ENCODE measurements at regions not wholly inside any gene's neighbourhood (a gene's known extent, or its start where the extent isn't known, plus 50 kb on each side); places are given as distances from the start of the nearest gene placed in this dataset.

DNA sequence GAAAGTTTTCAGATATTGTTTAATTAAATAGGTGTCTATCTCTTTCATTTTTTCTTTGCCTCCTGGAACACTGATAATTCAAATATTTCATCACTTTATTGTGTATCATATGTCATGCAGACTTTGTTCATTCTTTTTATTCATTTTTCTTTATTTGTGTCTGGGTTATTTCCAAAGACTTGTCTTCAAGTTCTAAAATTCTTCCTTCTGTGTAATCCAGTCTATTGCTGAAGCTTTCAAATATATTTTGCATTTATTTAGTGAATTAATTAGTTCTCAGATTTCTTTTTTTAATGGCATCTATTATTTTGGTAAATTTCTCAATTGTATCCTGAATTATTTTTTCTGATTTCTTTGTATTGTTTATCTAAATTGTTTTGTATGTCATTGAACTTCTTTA, 70.1 kb downstream of the ZNF330 start:
- POLR2A ChIA-PET = no interaction called here
- DNase-seq (no peak), ATAC-seq (no peak)
- H3K4me1 Mint-ChIP-seq = no peaks in the 10 kb centered on the region
- peaks cover 3% of the 10 kb centered on the region for H3K36me3 Mint-ChIP-seq (ENCODE audit: low read depth)
- CTCF ChIA-PET = no interaction called here
- H3K4me3 Mint-ChIP-seq = no peak overlapping the region
- H3K27ac Mint-ChIP-seq = no peak overlapping the region
- H3K27me3 Mint-ChIP-seq = peaks cover 14% of the 10 kb centered on the region
- peaks cover 16% of the 10 kb centered on the region for H3K9me3 Mint-ChIP-seq (ENCODE audit: low read depth)
- intact Hi-C loops (cut with DNase I, micrococcal nuclease) = no loop called here

DNA sequence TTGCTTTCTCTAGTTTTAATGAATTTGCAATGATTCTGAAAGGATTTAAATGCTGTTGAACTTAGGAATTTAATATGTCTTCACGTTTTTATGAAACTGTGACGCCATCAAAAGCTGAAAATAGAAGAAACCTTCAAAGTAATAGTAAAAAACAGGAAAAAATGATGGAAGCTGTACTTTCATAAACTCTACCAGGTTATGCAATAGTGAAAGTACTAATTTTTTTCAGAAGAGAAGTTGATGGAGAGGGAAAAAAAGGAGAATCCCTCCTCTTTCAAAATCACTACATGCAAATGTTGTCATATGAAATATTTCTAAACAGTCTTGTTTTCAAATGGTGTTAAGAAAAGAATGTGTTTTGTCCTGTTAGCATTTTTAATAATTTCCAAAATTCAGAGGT, 73.6 kb downstream of the ZNF330 start:
- intact Hi-C loops (cut with DNase I, micrococcal nuclease) = no loop called here
- peaks cover 12% of the 10 kb centered on the region for H3K27me3 Mint-ChIP-seq
- CTCF ChIA-PET = interaction anchor here (0.7 to 3.2 kb wide), 2 partner anchors 11 to 13 kb away, joined by 5 to 11 read pairs; no protein-coding TSS in a partner anchor

DNA sequence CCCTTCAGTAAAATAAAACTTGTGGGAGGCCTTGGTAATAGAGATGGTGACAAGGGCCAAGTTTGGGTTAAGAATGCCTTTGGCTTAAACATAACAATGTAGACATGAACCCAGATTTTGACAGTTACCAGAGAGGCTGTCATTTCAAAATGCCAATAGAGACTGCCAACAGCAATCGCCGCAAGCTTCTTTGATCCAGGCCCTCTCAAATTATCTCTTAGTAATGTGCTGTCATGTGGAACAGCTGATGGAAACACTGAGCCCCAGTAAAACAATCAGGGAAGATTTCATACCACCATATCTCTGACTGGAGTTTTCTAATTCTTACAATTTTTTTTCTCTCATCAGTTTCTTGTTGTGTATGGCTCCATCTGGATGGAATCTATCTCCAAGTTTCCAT, 80.5 kb downstream of the ZNF330 start:
- Mint-ChIP-seq H3K9me3 (ENCODE audit: low read depth) (no peaks in the 10 kb centered on the region), H3K27me3 (peaks cover 3% of the 10 kb centered on the region), H3K27ac (no peak overlapping the region), H3K4me1 (no peaks in the 10 kb centered on the region), H3K4me3 (no peak overlapping the region), H3K36me3 (ENCODE audit: low read depth) (no peaks in the 10 kb centered on the region)
- POLR2A ChIA-PET = interaction anchor here (0.6 to 0.7 kb wide), 2 partner anchors 196 to 762 kb away, joined by 3 to 8 read pairs; no protein-coding TSS in a partner anchor
- intact Hi-C loops (cut with DNase I, micrococcal nuclease) = loop anchor here in 1 of 2 experiments (10.0 kb wide), 1 partner anchor 794 kb away; no protein-coding TSS in a partner anchor
- CTCF ChIA-PET = interaction anchor here (0.6 to 1.7 kb wide), 3 partner anchors 16 to 316 kb away, joined by 3 to 5 read pairs (median 3); no protein-coding TSS in a partner anchor
- ATAC-seq (no peak), DNase-seq (no peak)

More for the DNA sequence above, 73.6 kb downstream of the ZNF330 start:
- peaks cover 15% of the 10 kb centered on the region for H3K9me3 Mint-ChIP-seq (ENCODE audit: low read depth)
- no peaks in the 10 kb centered on the region for H3K4me1 Mint-ChIP-seq
- POLR2A ChIA-PET = no interaction called here
- ATAC-seq (no peak), DNase-seq (no peak)
- no peak overlapping the region for H3K4me3 Mint-ChIP-seq
- peaks cover 3% of the 10 kb centered on the region for H3K36me3 Mint-ChIP-seq (ENCODE audit: low read depth)
- no peak overlapping the region for H3K27ac Mint-ChIP-seq

DNA sequence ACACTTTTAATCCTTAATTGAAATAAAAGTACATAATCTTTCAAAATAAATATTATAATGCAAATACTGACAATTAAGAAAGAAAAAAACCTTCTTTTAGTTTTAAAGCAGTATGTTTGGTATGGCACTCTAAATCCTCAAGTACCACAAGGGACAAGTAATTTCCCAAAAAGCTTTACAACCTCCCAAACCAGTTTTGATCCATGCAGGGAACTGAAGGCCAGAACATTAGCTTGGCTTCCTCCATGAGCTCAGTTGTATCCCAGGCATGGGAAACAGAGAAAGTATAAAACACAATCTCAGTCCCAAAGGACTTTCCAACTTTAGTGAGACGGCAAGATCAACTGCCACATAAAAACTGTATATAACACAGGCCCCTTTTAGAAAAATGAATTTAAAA, 82.2 kb downstream of the ZNF330 start:
- peaks cover 3% of the 10 kb centered on the region for H3K27me3 Mint-ChIP-seq
- no peak overlapping the region for H3K4me3 Mint-ChIP-seq
- intact Hi-C loops (cut with DNase I, micrococcal nuclease) = loop anchor here in 1 of 2 experiments (10.0 kb wide), 1 partner anchor 792 kb away; no protein-coding TSS in a partner anchor
- H3K9me3 Mint-ChIP-seq (ENCODE audit: low read depth) = no peaks in the 10 kb centered on the region
- no peak overlapping the region for H3K27ac Mint-ChIP-seq
- H3K36me3 Mint-ChIP-seq (ENCODE audit: low read depth) = no peaks in the 10 kb centered on the region
- CTCF ChIA-PET = no interaction called here
- peaks cover 3% of the 10 kb centered on the region for H3K4me1 Mint-ChIP-seq
- no peak for ATAC-seq
- POLR2A ChIA-PET = no interaction called here
- DNase-seq = no peak

DNA sequence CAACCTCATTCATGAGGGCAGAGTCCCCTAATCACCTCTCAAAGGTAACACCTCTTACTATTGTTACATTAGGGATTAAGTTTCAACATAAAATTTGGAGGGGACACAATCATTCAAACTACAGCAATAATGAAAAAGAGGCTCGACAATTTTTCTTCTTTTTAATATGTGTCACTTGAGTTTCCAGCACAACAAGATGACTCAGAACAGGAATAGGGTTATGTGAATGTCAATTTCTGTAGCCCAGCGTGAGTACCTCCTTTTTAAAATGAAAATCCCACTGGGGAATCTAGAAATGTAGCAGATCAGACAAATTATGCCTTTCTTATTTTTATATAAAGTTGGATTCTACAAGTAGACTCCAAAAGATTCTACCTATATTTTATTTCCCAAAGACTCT, 83.7 kb downstream of the ZNF330 start:
- Mint-ChIP-seq H3K4me3 (no peak overlapping the region), H3K4me1 (peaks cover 3% of the 10 kb centered on the region), H3K9me3 (ENCODE audit: low read depth) (no peaks in the 10 kb centered on the region), H3K27ac (no peak overlapping the region), H3K27me3 (peaks cover 3% of the 10 kb centered on the region), H3K36me3 (ENCODE audit: low read depth) (no peaks in the 10 kb centered on the region)
- intact Hi-C loops (cut with DNase I, micrococcal nuclease) = loop anchor here in 1 of 2 experiments (10.0 kb wide), 1 partner anchor 790 kb away; no protein-coding TSS in a partner anchor
- ATAC-seq (no peak), DNase-seq (no peak)
- CTCF ChIA-PET = interaction anchor here (1.8 kb wide), 1 partner anchor 9 kb away, joined by 11 read pairs; no protein-coding TSS in a partner anchor
- POLR2A ChIA-PET = no interaction called here

DNA sequence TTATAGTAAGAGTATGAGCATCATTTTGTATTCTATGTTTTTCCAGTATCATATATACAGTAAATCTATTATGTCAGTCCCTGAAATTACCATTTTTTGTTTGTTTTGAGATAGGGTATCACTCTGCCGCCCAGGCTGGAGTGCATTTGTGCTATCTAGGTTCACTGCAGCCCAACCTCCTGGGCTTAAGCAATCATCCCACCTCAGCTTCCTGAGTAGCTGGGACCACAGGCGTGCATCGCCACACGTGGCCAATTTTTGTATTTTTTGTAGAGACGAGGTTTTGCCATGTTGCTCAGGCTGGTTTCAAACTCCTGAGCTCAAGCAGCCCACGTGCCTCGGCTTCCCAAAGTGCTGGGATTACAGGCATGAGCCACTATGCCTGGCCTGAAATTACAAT, 85.6 kb downstream of the ZNF330 start:
- Mint-ChIP-seq H3K27ac (no peak overlapping the region), H3K27me3 (peaks cover 3% of the 10 kb centered on the region), H3K4me1 (peaks cover 3% of the 10 kb centered on the region), H3K4me3 (no peak overlapping the region), H3K36me3 (ENCODE audit: low read depth) (no peaks in the 10 kb centered on the region), H3K9me3 (ENCODE audit: low read depth) (no peaks in the 10 kb centered on the region)
- DNase-seq (no peak), ATAC-seq (no peak)
- intact Hi-C loops (cut with DNase I, micrococcal nuclease) = loop anchor here in 1 of 2 experiments (5.0 to 10.0 kb wide), 2 partner anchors 406 to 788 kb away; no protein-coding TSS in a partner anchor
- POLR2A ChIA-PET = no interaction called here
- CTCF ChIA-PET = interaction anchor here (0.6 to 1.8 kb wide), 11 partner anchors 8 to 707 kb away, joined by 3 to 11 read pairs (median 3); no protein-coding TSS in a partner anchor

DNA sequence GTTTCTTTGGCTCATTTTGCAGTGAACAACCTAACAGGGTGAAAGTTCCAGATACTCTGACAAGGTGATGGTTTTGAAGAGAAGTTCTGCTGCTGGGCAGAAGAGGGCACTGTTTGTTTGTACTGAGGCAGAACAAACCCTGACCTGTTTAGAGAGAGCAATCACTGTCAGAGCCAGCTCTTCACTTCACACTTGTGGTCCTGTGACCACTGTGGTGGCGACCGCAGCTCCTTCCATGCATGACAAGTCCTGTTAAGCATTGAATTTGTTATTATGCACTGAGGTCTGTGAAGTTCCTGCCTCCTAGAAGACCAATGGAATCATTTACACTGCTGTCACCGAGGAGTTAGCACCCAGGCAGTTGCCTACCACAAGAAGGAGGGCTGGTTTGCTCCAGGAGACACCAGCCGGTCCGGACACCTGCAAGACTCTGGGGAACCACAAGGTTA, 86.6 kb downstream of the ZNF330 start:
- Mint-ChIP-seq H3K4me3 (no peak overlapping the region), H3K9me3 (ENCODE audit: low read depth) (no peaks in the 10 kb centered on the region), H3K4me1 (peaks cover 3% of the 10 kb centered on the region), H3K27me3 (peaks cover 3% of the 10 kb centered on the region), H3K27ac (no peak overlapping the region), H3K36me3 (ENCODE audit: low read depth) (no peaks in the 10 kb centered on the region)
- DNase-seq (peak; percentile 86), ATAC-seq (peak; percentile 91)
- intact Hi-C loops (cut with DNase I, micrococcal nuclease) = loop anchor here (1.0 to 10.0 kb wide), 3 partner anchors 405 to 1540 kb away; no protein-coding TSS in a partner anchor
- POLR2A ChIA-PET = no interaction called here
- CTCF ChIA-PET = interaction anchor here (0.6 to 1.8 kb wide), 8 partner anchors 8 to 967 kb away, joined by 3 to 5 read pairs (median 3); no protein-coding TSS in a partner anchor

DNA sequence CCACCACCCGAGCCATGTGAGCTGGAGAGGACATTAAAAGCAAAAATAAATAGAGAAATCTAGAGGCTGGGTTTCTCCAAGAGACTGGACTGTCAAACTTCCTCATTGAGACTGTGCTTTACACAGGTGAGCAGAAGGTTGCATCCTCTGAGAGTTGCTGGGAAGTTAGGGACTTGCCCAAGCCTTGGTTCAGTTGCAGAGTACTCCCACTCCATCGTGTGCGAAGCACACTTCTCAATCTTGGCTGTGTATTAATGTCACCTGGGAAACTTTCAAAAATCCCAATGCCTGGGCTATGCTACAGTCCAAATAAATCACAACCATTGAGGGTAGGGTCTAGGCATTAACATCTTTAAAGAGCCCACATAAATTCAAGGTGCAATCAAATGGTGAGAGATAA, 89.2 kb downstream of the ZNF330 start:
- H3K4me3 Mint-ChIP-seq = no peak overlapping the region
- no peaks in the 10 kb centered on the region for H3K36me3 Mint-ChIP-seq (ENCODE audit: low read depth)
- intact Hi-C loops (cut with DNase I, micrococcal nuclease) = loop anchor here in 1 of 2 experiments (5.0 to 10.0 kb wide), 2 partner anchors 402 to 785 kb away; no protein-coding TSS in a partner anchor
- ChIA-PET CTCF (no interaction called here), POLR2A (no interaction called here)
- peaks cover 10% of the 10 kb centered on the region for H3K27me3 Mint-ChIP-seq
- DNase-seq = no peak
- no peak overlapping the region for H3K27ac Mint-ChIP-seq
- no peaks in the 10 kb centered on the region for H3K9me3 Mint-ChIP-seq (ENCODE audit: low read depth)
- peaks cover 3% of the 10 kb centered on the region for H3K4me1 Mint-ChIP-seq
- no peak for ATAC-seq

DNA sequence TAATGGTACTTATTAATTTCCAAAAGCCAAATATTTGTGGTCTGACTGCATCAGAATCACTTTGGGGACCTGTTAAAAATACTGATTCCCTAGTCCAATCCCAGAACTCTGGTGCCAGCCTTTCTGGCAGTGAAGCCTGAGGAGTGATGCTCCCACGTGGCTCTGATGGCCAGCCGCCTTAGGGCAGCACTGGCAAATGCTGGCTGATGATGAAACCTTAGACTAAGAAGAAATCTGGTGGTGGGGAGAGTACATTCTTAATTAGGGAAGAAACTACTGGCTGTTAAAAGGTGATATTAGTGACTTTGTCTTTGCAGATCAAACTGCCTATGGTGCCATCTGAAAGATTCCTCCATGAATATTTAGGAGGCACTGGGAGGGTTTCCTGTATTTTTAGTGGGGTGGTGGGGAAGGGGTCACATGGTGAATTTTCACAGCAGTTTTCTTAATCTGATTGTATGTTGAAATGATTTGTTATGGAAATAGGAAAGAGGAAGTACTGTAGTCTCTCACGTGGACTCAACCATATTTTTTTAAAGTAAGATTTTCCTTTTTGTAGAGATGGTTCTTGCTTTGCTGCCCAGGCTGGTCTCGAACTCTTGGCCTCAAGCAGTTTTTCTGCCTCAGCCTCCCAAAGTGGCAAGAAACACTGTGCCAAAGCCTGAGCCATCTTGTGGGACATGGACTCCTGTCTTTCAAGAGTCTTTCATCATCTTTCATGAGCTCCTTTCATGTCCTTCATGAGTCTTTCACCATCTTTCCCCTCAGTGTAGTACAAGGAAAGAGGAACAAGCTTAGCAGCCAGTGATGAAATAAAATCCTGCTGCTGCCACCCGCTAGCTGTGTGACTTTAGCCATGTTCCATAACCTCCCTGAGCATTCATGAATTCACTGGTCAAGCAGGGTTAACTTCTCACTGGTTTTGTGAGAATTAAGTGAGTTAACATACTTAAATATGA, 90.8 kb downstream of the ZNF330 start:
- DNase-seq (no peak), ATAC-seq (no peak)
- Mint-ChIP-seq H3K9me3 (ENCODE audit: low read depth) (no peaks in the 10 kb centered on the region), H3K27ac (no peak overlapping the region), H3K36me3 (ENCODE audit: low read depth) (no peaks in the 10 kb centered on the region), H3K4me1 (peaks cover 3% of the 10 kb centered on the region), H3K4me3 (no peak overlapping the region), H3K27me3 (peaks cover 10% of the 10 kb centered on the region)
- intact Hi-C loops (cut with DNase I, micrococcal nuclease) = no loop called here
- ChIA-PET CTCF (interaction anchor here (0.6 kb wide), 1 partner anchor 1770 kb away, joined by 4 read pairs; no protein-coding TSS in a partner anchor), POLR2A (no interaction called here)

DNA sequence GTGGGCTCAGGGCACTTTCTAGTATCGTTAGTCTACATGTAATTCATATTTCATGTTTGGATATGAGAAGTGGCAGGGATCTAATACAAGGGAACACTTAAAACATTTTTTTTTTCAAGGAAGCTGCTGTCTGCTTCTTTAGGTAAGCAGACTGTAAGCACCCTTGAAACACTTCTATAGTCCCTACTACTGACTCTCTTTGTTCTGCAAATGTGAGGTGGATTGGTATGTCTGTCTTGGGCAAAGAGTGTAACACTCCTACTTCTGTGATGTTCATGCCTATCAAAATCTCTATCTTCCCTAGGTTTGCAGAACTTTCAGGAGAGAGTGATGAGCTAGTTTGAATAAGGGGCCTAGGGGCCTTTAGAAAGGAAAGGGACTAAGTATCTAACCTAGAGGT, 93.9 kb downstream of the ZNF330 start:
- intact Hi-C loops (cut with DNase I, micrococcal nuclease) = no loop called here
- CTCF ChIA-PET = interaction anchor here (1.0 kb wide), 1 partner anchor 9 kb away, joined by 3 read pairs; no protein-coding TSS in a partner anchor

DNA sequence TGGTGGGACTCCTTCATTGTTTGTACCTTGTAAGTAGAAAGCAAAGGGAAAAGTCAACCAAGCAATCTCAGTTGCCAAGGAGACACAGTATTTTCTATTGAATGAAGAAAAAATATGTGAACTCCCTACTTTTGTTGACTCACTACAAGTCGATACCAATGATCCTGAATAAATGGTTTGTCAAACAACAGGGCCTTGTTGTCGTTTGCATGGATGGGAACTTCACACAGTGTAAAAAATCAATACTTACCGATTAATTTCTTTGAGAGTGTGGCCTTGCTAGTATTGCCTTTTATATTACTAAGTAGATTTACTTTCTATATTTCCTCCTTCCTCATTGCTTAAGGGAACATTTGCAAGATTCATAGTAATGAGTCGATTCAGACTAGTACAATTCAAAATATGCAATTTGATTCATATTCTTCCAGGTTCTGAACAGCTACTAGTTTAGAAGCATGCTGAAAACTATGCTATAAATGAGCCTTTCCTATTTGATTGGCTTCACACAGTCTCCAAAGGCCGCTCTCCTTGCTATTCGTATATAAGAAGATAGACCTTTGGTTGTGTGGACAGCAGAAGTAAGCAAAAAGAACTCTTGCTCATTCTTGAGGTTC, 108.0 kb downstream of the ZNF330 start:
- intact Hi-C loops (cut with DNase I, micrococcal nuclease) = no loop called here
- H3K4me1 Mint-ChIP-seq = no peaks in the 10 kb centered on the region
- no peak overlapping the region for H3K27ac Mint-ChIP-seq
- ChIA-PET CTCF (interaction anchor here (0.9 kb wide), 1 partner anchor 22 kb away, joined by 3 read pairs; no protein-coding TSS in a partner anchor), POLR2A (no interaction called here)
- no peaks in the 10 kb centered on the region for H3K9me3 Mint-ChIP-seq (ENCODE audit: low read depth)
- DNase-seq = no peak
- peaks cover 31% of the 10 kb centered on the region for H3K27me3 Mint-ChIP-seq
- no peak for ATAC-seq
- no peaks in the 10 kb centered on the region for H3K36me3 Mint-ChIP-seq (ENCODE audit: low read depth)
- no peak overlapping the region for H3K4me3 Mint-ChIP-seq

More for the DNA sequence above, 93.9 kb downstream of the ZNF330 start:
- POLR2A ChIA-PET = no interaction called here
- Mint-ChIP-seq H3K36me3 (ENCODE audit: low read depth) (no peaks in the 10 kb centered on the region), H3K4me3 (no peak overlapping the region), H3K27ac (no peak overlapping the region), H3K9me3 (ENCODE audit: low read depth) (no peaks in the 10 kb centered on the region), H3K4me1 (no peaks in the 10 kb centered on the region), H3K27me3 (peaks cover 19% of the 10 kb centered on the region)
- ATAC-seq (no peak), DNase-seq (no peak)
